GM18867 (cell line): ENCODE measurements at regions not wholly inside any gene's neighbourhood (a gene's known extent, or its start where the extent isn't known, plus 50 kb on each side); places are given as distances from the start of the nearest gene placed in this dataset.
"Not testable (repeated sequence)": the region's sequence is repeated elsewhere in the genome, so short reads cannot be mapped to it uniquely, and the experiment has no call there.

Source experiments
- ATAC-seq: cut with Tn5 transposase; IDR thresholded peaks from one replicate; pipeline ENCODE4 v1.9.1; 2021; ENCODE audit warnings: mild to moderate bottlenecking, moderate library complexity; ENCODE audit not compliant: unreplicated experiment

GRCh38 chr6:40705354-40705753, 118.2 kb upstream of the LRFN2 start:
- ATAC-seq: no peak

GRCh38 chr6:40701352-40702007, 114.3 kb upstream of the LRFN2 start:
- no peak for ATAC-seq

GRCh38 chr6:40700006-40700580, 112.9 kb upstream of the LRFN2 start:
- ATAC-seq: no peak

- no peak for ATAC-seq
Observed at GRCh38 chr6:40695750-40696415, 108.7 kb upstream of the LRFN2 start.

GRCh38 chr6:40695114-40695513, 108.0 kb upstream of the LRFN2 start:
- no peak for ATAC-seq

- ATAC-seq: no peak
Observed at GRCh38 chr6:40693768-40694167, 106.6 kb upstream of the LRFN2 start.

GRCh38 chr6:40692337-40692736, 105.2 kb upstream of the LRFN2 start:
- ATAC-seq: no peak

- no peak for ATAC-seq
Observed at GRCh38 chr6:40689185-40689584, 102.0 kb upstream of the LRFN2 start.

- no peak for ATAC-seq
Observed at GRCh38 chr6:40688214-40688761, 101.1 kb upstream of the LRFN2 start.

- ATAC-seq: no peak
Observed at GRCh38 chr6:40685862-40686261, 98.7 kb upstream of the LRFN2 start.

GRCh38 chr6:40681622-40682021, 94.5 kb upstream of the LRFN2 start:
- ATAC-seq: no peak

- ATAC-seq: no peak
Observed at GRCh38 chr6:40678941-40679340, 91.8 kb upstream of the LRFN2 start.

- no peak for ATAC-seq
Observed at GRCh38 chr6:40674170-40674569, 87.0 kb upstream of the LRFN2 start.

- ATAC-seq: no peak
Observed at GRCh38 chr6:40672087-40672486, 84.9 kb upstream of the LRFN2 start.

- ATAC-seq: no peak
Observed at GRCh38 chr6:40671694-40672050, 84.5 kb upstream of the LRFN2 start.

GRCh38 chr6:40671001-40671693, 84.0 kb upstream of the LRFN2 start:
- no peak for ATAC-seq

- no peak for ATAC-seq
Observed at GRCh38 chr6:40669343-40669742, 82.2 kb upstream of the LRFN2 start.

- ATAC-seq: no peak
Observed at GRCh38 chr6:40668203-40668602, 81.0 kb upstream of the LRFN2 start.

- no peak for ATAC-seq
Observed at GRCh38 chr6:40666530-40666929, 79.4 kb upstream of the LRFN2 start.

GRCh38 chr6:40661726-40662125, 74.6 kb upstream of the LRFN2 start:
- ATAC-seq: no peak

- ATAC-seq: not testable (repeated sequence)
Observed at GRCh38 chr6:40656772-40657171, 69.6 kb upstream of the LRFN2 start.

- no peak for ATAC-seq
Observed at GRCh38 chr6:40654828-40655227, 67.7 kb upstream of the LRFN2 start.
